ENCODE measurements at regions not wholly inside any gene's neighbourhood (a gene's known extent, or its start where the extent isn't known, plus 50 kb on each side); places are given as distances from the start of the nearest gene placed in this dataset.

DNA sequence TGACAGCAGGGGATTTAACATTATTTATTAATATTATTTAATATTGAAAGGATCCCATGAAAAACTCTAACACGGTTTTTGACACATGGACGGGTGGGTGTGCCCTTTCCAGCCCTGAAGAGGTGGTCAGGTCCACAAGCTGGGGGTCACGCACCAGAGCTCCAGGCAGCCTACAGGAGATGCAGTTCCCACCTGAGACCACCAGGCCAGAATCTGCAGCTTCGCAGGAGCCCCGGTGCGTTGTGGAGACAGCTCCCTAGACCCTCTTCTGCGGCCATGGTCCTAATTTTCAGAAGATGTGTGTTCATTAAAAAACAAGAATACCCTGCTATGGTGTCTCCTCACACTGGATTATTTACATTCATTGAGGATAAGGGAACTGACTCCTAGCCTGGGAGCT lies 331.1 kb downstream of the C16orf95 start:
- TF ChIP-seq, protein P1, sequence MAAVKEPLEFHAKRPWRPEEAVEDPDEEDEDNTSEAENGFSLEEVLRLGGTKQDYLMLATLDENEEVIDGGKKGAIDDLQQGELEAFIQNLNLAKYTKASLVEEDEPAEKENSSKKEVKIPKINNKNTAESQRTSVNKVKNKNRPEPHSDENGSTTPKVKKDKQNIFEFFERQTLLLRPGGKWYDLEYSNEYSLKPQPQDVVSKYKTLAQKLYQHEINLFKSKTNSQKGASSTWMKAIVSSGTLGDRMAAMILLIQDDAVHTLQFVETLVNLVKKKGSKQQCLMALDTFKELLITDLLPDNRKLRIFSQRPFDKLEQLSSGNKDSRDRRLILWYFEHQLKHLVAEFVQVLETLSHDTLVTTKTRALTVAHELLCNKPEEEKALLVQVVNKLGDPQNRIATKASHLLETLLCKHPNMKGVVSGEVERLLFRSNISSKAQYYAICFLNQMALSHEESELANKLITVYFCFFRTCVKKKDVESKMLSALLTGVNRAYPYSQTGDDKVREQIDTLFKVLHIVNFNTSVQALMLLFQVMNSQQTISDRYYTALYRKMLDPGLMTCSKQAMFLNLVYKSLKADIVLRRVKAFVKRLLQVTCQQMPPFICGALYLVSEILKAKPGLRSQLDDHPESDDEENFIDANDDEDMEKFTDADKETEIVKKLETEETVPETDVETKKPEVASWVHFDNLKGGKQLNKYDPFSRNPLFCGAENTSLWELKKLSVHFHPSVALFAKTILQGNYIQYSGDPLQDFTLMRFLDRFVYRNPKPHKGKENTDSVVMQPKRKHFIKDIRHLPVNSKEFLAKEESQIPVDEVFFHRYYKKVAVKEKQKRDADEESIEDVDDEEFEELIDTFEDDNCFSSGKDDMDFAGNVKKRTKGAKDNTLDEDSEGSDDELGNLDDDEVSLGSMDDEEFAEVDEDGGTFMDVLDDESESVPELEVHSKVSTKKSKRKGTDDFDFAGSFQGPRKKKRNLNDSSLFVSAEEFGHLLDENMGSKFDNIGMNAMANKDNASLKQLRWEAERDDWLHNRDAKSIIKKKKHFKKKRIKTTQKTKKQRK (IDR thresholded peaks at IDR 0.05; ENCODE audit: low read depth, low read length): no peak
- TF ChIP-seq, protein P2, sequence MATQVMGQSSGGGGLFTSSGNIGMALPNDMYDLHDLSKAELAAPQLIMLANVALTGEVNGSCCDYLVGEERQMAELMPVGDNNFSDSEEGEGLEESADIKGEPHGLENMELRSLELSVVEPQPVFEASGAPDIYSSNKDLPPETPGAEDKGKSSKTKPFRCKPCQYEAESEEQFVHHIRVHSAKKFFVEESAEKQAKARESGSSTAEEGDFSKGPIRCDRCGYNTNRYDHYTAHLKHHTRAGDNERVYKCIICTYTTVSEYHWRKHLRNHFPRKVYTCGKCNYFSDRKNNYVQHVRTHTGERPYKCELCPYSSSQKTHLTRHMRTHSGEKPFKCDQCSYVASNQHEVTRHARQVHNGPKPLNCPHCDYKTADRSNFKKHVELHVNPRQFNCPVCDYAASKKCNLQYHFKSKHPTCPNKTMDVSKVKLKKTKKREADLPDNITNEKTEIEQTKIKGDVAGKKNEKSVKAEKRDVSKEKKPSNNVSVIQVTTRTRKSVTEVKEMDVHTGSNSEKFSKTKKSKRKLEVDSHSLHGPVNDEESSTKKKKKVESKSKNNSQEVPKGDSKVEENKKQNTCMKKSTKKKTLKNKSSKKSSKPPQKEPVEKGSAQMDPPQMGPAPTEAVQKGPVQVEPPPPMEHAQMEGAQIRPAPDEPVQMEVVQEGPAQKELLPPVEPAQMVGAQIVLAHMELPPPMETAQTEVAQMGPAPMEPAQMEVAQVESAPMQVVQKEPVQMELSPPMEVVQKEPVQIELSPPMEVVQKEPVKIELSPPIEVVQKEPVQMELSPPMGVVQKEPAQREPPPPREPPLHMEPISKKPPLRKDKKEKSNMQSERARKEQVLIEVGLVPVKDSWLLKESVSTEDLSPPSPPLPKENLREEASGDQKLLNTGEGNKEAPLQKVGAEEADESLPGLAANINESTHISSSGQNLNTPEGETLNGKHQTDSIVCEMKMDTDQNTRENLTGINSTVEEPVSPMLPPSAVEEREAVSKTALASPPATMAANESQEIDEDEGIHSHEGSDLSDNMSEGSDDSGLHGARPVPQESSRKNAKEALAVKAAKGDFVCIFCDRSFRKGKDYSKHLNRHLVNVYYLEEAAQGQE (IDR thresholded peaks at IDR 0.05; ENCODE audit: low read depth, low read length): no peak
- TF ChIP-seq, protein P3, sequence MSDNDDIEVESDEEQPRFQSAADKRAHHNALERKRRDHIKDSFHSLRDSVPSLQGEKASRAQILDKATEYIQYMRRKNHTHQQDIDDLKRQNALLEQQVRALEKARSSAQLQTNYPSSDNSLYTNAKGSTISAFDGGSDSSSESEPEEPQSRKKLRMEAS (IDR thresholded peaks at IDR 0.05; ENCODE audit: low read depth, low read length): no peak
- TF ChIP-seq CBX5 (IDR thresholded peaks at IDR 0.05; ENCODE audit: low read depth): no peak
